Hematopoietic multipotent progenitor cell (in vitro differentiated cells): ENCODE measurements at regions not wholly inside any gene's neighbourhood (a gene's known extent, or its start where the extent isn't known, plus 50 kb on each side); places are given as distances from the start of the nearest gene placed in this dataset.

Experiments
- DNase-seq, 3 donors: peaks; one replicate each; pipeline ENCODE4 v3.0.0-alpha.2; 2011 to 2015; ENCODE audit warnings: low read depth in 2 of 3, low spot score in 2 of 3

GRCh38 chr5:97832645-97833296, 649.7 kb upstream of the RIOK2 start:
- no peak for DNase-seq

- no peak for DNase-seq
Observed at GRCh38 chr5:97834561-97834960, 651.5 kb upstream of the RIOK2 start.

- DNase-seq = no peak
Observed at GRCh38 chr5:97835112-97835511, 652.1 kb upstream of the RIOK2 start.

DNA sequence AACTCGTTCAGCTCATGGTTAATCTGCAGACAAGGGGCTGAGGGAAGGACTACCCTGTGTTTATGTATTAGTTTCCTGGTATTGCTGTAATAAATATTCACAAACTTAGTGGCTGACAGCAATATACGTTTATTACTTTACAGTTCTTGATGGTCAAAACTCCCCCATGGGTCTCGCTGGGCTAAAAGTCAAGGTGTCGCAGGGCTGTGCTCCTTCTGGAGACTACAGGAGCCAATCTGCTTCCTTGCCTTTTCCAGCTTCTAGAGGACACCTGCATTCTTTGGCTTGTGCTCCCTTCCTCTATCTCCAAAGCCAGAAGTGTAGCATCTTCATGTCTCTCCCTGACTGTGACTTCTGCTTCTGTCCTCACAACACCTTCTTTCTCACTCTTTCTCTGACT, 653.8 kb upstream of the RIOK2 start:
- DNase-seq = no peak

- DNase-seq = no peak
Observed at GRCh38 chr5:97838214-97838613, 655.2 kb upstream of the RIOK2 start.

DNA sequence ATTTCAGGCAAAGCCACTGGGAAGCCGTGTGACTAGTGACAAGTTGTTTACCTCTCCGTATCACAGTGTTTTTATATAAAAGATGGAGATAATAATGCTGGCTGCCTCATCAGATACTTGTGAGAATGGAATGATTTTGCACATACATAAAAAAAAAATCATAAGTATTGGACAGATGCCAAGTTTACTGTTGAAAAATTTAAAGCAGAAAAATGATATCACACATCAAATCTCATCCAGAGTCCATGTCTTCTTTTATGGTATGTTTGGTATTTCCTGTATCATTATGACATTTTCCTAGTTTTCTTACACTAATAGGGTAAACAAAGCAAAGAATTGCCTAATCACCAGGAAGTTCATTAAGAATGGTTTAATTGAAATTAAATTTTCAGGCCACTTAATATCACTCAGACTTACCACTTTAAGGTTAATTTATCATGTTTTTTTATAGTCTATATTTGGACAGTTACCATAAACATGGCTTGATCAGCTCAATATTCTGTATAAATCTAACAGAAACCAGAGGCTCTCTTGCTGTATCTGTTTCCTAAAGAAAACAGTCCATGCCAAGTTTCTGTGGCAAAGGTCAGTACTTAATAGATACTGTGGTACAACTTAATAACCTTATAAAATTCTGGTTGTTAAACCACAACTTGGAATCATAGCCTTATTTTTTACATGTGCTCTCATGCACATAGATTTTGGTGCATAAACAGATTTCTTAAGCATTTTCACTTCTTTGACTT, 656.5 kb upstream of the RIOK2 start:
- no peak for DNase-seq

- DNase-seq = no peak
Observed at GRCh38 chr5:97840643-97841042, 657.6 kb upstream of the RIOK2 start.

DNA sequence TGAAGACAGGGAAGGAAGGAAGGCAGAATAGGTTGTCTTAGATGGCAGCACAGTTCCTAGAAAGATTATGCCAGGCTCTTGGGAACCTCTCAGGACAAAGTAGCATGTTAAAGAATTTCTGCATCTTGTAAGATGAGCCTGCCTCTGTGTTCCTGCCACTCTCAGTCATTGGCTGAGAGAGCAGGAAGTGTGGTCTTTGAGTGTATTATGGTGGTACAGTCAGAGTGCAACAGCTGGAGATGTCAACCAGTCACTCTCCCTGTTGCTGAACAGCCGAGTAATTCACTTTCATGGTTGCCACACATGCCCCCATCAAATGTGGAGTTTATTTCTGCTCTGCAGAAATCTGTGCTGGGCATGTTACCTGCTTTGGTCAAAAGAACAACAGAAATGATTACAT, 659.6 kb upstream of the RIOK2 start:
- DNase-seq = no peak

DNA sequence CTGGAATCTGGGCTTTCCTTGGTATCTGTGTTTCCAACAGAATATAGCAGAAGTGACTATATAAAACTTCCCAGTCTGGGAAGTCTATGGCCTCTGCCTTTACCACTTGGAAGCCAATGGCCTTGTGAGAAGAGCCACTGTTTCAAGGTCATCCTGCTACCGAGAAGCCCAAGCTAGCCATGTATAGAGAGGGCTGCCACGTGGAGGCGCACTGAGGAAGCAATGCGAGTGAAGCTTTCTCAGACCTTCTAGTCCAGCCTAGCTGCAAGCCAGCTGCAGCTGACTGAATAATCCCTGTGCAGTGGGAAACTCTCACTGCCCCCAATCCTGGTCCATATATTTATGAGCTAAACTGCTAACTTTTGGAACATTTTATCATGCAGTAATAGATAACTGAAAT, 661.8 kb upstream of the RIOK2 start:
- no peak for DNase-seq

DNA sequence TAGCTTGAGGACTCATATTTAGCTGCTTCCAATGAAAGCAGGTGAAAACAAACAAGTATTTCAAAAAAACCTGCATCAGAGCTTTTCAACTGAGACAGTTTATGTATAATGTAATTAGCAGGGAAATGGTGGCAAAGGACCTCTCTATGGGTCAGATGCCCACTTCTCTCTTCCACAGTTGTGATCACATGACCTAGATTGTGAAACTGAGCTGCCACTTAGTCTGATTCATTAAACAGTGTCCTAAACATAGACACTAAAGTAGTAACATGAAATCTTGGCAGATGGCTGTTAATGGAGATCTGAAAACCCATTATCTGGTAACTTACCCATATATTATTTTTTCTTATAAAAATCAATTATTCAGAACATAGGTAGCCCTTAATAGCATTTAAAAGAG, 663.6 kb upstream of the RIOK2 start:
- DNase-seq = no peak

DNA sequence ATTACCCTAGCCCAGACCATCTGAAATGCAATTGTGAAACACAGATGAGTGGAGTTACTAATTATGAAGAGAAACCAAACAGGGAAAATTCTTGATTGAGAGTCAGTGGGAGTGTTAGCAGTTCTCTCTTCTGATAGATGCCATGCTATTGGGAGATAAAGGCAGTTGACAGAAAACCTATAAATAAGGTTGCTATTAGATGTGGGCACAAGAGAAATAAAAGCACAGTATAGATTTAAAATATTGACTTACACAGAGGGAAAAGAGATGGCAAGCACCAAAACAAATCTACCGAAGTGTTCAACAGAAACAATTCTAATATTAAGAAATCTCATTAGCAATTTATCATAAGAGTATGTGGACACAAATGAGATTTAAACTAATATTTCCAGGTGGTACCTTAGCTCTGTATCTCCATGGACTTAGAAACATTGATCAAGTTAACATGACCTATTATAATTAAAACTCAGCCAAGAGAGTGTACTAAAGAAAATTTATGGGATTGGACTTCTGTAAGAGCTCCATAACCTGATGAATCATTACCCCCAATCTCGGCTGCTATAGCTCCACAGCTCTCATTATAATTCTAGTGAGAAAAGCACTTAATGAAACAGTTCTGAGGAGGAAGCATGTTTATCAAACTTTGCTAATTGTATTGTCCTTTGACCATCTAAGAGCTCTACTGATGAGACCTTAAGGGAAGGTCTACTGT, 665.0 kb upstream of the RIOK2 start:
- no peak for DNase-seq

- DNase-seq = no peak
Observed at GRCh38 chr5:97851036-97851435, 668.0 kb upstream of the RIOK2 start.

DNA sequence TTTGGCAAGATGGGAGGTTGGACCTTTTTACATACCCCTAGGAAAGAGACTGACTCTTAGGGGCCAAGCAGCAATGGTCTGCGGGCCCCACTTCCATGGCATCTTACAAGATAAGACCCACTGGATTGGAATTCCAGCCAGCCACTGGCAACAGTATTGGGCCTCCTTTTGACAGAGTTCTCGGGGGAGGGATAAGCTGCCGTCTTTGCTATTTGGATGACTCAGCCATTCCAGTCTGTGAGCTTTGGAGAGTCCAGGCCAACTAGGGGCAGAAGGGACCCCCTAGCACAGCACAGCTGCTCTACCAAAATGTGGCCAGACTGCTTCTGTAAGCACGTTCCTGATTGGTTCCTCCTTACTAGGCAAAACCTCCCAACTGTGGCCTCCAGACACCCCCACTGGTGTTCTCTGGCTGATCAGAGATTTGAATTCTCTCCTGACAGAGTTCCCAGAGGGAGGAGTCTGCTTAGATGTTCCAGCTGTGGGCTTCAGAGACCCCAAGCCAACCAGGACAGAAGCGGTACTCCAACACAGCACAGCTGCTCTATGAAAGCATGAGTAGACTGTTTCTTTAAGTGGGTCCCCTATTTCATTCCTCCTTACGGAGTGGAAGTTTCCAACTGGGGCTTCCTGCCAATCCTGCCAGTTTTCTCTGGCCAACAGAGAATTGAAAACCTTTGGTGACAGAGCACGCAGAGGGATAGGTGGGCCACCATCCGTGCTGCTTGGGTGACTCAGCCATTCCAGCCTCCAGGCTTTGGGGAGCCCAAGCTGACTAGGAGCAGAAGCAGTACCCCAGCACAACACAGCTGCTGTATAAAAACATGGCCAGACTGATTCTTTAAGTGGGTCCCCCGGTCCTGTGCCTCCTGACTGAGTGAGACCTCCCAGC, 672.1 kb upstream of the RIOK2 start:
- DNase-seq = no peak

DNA sequence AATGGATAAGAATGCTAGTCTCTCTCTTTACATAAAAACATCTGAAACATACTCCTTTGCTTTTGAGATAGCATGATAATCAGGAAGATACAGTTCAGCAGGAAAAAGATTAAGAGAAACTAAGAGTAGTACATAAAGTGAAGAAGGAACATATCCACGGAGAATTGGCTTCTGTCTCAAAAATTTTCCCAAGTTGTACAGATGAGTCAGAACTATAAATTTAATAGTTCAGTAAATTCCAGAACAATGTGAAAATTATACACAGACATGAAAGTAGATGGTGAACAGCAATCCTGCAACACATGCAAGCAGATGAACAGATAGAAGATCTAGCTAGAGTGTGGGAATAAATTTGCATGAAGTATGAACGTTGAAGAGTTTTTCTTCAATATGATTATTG, 691.4 kb upstream of the RIOK2 start:
- no peak for DNase-seq

- no peak for DNase-seq
Observed at GRCh38 chr5:97876272-97876671, 693.2 kb upstream of the RIOK2 start.

DNA sequence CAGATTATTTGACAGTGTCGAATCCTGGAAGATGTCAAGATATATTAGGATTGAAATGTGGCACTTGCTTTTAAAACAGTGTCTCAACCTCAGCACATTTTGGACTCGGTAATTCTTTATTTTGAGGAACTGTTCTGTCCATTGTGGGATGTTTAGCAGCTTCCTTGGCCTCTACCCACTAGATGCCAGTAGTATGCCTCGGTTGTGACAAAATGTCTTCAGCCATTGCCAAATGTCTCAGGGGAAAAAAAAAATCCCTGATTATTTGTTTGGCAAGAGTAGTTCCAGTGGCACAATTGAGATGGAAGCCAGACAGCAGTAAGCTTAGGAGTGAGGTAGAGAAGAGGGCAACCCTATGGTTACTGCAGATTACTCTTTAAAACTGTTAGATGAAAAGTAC, 694.5 kb upstream of the RIOK2 start:
- DNase-seq = no peak

DNA sequence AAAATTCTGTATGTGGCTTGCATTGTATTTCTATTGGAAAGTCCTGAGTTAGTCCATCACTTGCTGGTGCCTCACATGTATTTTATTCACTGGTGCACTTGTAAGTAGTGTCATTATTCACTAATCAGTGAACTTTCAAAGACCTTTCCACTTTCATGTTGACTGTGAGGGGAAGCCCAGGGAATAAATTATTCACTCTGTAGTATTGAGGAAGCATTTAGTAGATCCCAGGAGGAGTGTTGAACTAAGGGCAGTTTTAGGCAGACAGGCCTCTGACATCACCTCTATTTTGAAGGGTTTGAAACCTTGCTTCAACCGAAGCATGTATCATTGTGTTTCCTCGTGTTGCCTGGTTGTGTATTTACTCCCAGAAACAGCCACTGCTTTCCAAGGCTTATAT, 705.4 kb upstream of the RIOK2 start:
- no peak for DNase-seq

- no peak for DNase-seq
Observed at GRCh38 chr5:97891971-97892370, 708.9 kb upstream of the RIOK2 start.

- DNase-seq = no peak
Observed at GRCh38 chr5:97903742-97904141, 720.7 kb upstream of the RIOK2 start.

DNA sequence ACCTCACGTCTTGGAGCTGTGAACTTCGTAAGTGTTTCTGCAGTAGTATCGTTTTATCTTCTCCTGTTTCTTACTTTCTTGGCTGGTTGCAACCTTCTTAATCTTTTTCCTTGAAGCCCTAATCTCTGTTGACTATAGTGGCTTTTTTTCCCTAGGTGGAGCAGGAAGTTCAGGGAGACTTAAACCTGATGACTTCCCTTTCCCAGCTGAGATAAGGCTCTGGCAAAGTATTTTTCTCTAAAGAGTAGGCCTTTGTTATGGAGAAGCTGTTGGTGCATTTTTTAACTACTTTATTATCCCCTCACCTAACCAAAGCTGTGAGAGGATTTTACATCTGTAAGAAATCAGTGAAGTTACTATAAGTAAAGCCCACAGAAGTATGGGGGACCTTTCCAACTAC, 723.1 kb upstream of the RIOK2 start:
- DNase-seq = no peak
